GM21526 (cell line): ENCODE measurements at regions not wholly inside any gene's neighbourhood (a gene's known extent, or its start where the extent isn't known, plus 50 kb on each side); places are given as distances from the start of the nearest gene placed in this dataset.

ENCODE experiments used
- ATAC-seq: cut with Tn5 transposase; IDR thresholded peaks from one replicate; pipeline ENCODE4 v1.9.1; 2021; ENCODE audit warnings: moderate library complexity; ENCODE audit not compliant: unreplicated experiment, low FRiP score

DNA sequence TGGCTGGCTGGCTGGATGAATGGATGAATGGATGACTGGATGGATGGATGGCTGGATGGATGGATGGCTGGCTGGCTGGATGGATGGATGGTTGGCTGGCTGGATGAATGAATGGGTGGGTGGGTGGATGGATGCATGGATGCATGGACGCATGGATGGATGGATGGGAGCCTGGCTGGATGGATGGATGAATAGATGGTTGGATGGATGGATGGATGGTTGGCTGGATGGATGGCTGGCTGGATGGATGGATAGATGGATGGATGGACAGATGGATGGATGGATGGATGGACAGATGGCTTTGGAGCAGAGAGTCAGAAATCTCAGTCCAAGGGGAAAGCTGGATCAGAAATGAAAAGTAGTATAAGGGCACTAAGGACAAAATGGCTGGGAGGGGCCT, 106.4 kb upstream of the SERP2 start:
- no peak for ATAC-seq

DNA sequence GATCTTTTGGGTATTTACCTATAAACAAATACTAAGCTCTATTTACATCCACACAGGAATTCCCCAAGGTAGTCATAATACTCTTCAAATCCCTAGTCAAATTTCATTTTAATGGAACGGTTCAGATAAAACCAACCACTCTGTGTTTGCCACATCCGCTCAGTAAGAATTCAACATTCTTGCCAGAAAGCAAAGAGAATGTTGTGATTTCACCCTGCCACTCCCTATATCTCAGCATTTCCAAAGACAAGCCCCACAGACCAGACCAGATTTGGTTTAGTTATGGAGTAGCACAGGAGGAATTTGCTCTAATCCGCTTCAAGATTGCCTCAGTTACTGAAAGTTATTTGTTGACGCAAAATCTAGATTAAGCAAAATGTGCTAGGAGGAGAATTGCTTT, 105.6 kb upstream of the SERP2 start:
- ATAC-seq = no peak

DNA sequence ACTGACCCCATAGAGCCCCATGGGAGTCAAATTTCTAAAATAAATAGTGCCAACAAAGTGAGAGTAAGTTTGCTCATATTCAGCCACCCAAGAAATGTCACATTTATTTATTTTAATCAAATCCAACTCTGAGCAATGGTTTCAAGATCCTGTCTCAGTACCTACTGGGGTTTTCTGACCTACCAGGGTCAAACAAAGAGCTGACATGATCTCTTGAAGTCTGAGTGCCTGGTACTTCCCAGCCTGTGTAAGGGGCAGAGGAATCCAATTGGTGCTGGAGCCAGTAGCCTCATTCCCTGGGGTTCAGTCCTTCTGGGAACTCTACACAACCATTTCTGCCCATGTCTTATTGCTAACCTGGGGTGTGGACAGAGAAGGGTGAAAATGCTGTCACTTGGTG, 104.6 kb upstream of the SERP2 start:
- no peak for ATAC-seq

DNA sequence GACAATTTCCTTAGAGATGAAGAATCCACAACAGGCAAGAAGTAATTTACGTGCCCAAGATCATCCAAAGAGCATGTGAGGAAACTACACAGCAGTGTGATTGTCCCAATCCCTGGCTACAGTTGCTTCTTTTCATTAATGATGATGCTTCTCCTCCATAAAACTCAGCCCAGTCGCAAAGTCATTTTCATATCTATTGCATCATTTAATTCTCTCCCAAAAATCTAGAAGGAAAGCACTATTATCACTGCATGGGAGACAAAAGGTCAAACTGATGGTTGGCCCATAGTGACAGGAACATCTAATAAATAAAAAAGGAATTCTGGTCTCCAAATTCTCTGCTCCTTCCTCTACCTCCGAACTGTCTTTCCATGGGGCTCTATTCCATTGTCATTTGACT, 103.5 kb upstream of the SERP2 start:
- ATAC-seq = no peak

DNA sequence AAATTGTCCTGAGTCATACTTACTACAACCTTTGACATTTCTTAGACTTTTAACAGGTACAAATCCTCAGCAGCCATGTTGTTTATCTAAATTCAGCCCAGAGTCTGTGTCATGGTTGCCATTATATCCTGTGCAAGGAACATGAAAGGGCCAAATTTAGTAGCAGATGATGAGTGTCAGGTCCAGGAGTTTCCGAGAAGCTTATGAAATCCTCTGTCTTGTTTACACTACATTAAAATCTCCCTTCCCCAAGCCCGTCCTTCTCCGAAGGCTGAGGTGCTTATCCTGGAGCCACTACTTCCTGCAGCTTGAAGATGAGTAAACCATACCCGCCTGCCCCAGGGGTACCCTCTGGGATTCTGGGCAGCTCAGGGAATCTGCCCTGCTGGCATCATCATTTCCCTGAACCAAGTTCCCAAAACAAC, 102.6 kb upstream of the SERP2 start:
- ATAC-seq = no peak

DNA sequence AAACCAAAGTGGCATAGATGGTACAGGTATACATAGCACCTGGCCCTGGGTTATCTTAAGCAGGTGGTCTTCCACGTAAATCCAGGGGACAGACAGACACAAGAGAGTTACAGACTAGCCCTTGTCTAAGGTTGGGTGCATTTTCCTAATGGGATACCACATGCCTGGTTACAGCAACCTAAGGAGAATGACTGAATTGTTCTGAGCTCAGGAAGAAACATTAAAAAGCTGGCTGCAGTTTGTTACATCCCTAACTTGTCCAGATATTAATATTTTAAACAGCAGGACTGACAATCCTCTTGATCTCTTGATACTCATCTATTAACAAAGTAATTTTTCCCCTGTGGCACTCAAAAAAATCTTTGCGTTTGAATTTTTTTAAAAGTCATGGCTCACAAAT, 102.2 kb upstream of the SERP2 start:
- no peak for ATAC-seq

DNA sequence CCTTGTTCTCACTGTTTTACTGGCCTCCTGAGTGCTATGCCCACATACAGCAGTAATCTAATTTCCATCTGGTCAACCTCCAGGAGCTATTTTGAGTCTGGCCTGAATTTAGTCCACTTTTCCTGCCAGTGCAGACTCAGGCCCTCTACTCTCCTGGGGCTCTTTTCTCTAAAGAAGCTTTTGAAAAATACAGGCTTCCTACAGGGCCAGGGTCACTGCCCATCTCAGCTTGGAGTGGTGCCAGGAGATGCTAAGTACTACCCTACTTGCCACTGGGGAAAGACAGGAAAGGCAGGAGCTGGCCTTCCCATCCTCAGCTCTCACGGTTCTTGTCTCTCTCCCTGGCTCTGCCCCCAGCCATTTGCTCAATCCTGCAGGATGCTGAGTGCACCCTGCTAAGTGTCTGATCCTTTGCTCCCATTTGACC, 101.7 kb upstream of the SERP2 start:
- no peak for ATAC-seq

DNA sequence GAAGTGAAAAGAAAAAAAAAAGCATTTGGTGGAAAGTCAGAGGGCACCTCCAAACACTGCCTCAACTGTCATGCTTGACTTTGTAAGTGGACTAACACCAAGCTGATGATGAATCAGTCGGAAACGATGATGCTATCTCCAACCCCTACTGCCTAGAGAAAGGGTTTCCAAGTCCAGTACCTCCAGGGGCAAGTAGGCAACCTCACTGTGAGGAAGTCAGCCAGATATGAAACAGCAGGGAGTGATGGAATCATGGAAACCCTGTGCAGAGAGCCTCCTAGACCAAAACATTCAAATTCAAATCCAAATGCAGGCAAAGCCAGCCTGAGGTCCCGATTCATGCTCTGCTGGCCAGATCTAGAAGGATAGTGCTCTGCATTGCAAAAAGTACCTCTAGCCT, 100.9 kb upstream of the SERP2 start:
- no peak for ATAC-seq

DNA sequence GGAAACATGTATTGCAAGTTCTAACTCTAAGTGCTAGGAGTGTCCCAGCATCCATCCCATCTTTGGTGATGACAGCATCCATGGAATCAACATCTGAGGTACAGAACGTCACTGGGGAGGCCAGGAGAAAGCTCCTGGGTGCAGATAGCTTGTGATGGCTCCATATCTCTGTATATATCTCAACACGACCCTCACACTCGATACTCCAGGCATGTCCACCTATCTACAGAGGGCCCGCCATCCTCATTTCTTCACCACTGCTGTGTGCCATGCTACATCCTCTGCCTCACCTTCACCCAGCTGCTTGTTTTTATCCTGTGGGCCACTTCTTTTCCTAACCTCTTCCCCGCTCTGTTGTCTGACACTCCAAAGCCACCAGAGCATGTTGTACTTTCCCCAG, 100.4 kb upstream of the SERP2 start:
- no peak for ATAC-seq

DNA sequence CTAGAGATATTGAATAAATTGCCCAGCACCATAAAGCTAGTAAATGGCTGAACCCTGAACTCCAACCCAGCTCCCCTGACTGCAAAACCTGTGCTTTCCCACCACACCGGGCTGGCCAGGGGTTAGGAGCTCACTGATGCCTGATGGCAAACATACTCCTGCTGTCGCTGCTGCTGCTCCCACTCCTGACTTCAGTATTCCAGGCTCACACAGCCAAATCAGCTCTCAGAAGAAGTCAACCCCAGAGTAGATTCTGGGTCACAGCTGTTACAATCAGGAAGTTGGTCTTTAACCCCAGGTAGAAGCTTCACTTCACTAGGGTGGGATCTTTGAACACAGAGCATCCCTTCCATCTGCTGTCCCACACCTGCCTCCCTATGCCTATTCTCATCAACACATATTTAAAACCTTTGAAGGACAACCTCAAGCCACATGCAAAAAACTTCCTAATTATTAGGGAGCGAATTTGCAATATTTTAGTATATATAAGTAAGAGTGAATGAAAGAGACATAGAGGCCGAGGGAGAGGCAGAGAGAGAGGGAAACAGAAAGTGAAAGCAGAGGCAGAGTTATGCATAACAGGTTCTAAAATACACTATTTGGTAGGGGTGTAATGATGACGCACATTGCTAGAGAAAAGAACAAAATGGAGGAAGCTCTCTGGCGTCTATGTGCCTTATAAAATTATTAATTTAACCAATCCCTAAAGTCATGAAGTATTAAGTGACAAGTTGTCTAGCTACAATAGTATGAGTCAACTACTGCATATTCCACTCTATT, 99.4 kb upstream of the SERP2 start:
- ATAC-seq = peak; percentile 85

DNA sequence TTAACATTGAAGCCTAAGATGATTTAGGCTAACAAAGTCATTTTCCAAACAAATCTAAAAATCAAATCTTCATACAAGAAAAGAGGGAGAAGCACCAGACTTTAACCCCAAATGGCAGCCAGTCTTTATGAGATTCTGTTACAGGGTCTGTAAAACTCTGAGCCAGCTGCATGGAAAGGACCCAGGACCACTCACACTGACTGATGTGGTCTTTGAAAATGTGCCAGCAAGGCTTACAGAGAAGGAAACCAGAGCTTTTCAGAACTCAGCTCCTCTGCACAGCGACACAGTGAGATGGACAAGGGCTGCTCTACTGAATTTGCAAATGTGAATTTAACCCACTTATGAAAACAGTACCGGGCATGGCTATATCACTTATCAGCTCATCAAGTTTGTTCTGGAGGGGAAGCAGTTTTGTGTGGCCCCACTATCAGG, 98.8 kb upstream of the SERP2 start:
- no peak for ATAC-seq

DNA sequence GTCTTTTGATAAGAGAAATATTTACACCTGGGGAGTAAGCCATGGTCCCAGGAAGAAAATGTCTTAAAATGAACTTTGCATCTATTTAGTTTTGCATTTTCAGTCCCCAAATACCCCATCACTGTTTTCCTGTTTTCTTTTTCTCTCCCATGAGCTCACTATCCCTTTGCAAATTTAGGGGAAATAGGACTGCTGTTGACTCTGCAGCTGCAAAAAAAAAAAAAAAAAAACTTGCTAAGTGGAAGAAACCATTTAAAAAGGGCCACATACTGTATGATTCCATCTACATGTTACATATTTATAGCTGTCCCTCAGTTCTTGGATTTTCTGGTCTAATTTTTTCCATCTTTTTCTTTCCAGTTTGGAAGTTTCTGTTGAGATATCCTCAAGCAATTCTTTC, 98.2 kb upstream of the SERP2 start:
- ATAC-seq = no peak

DNA sequence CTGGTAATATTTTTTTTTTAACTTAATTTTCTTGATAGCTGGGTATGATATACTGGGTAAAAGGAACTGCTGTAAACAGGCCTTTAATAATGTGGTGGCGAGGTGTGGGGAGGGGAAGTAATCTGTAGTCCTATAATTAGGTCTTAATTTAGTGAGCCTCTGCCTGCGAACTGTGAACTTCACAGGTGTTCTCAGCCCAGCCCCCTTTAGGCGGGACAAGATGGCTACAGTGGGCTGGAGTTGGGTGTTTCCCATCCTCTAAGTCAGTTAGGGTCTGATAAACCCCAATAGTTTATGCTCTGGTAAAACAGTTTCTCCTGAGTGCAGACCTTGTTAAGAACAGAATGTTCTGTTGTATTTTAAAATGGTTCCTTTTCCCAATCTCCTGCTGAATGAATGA, 97.6 kb upstream of the SERP2 start:
- no peak for ATAC-seq

DNA sequence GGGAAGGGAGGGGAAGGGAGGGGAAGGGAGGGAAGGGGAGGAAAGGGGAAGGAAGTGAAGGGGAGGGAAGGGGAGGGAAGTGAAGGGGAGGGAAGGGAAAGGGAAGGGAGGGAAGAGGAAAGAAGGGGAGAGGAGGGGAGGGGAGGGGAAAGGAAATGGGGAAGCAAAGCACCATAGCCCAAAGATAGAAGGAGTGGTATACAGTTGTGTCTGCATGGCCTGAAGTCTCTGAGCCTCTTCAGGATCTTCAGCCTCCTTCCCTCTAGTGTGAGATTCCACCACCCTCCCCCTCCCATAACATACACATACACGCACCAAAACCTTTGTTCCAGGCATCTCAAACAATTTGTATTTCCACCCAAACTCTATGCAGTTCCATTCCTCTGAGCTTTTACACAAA, 96.2 kb upstream of the SERP2 start:
- ATAC-seq = no peak

DNA sequence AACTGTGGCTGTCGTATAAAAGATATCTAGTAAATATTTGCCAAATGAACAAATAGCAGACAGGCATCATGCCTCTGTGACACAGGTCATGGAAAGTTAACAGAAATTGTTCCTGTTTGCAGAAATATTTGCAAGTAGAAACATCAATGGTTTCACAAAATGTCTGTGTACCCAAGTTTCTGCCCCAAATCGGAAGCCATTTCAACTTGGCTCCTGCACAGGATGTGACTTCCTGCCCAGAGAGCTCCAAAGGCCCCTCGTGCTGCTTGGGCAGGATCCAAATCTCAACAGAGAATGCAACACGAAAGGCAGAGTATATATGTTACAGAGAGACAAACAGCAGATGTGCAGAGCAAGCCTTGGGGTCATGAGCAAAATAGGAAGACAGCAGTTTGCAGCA, 95.5 kb upstream of the SERP2 start:
- ATAC-seq = no peak

DNA sequence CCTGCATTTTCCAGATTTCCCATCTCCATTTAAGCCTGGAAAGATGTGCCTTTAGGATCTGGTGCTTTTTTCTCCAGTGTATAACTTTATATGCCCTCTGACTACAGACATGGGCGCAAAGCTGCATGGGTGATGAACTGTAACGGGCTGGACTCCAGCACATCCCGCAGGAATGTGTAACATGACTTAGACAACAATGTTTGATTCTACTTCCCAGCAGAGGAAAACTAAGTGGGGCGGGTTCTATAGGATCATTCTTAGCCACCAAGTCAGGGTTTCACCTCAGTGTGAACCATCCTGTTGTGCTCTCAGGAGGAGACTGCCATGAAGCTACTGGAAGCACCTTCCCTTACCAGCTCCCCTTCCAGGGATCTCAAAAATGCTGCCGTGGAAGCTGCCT, 93.2 kb upstream of the SERP2 start:
- ATAC-seq = no peak

DNA sequence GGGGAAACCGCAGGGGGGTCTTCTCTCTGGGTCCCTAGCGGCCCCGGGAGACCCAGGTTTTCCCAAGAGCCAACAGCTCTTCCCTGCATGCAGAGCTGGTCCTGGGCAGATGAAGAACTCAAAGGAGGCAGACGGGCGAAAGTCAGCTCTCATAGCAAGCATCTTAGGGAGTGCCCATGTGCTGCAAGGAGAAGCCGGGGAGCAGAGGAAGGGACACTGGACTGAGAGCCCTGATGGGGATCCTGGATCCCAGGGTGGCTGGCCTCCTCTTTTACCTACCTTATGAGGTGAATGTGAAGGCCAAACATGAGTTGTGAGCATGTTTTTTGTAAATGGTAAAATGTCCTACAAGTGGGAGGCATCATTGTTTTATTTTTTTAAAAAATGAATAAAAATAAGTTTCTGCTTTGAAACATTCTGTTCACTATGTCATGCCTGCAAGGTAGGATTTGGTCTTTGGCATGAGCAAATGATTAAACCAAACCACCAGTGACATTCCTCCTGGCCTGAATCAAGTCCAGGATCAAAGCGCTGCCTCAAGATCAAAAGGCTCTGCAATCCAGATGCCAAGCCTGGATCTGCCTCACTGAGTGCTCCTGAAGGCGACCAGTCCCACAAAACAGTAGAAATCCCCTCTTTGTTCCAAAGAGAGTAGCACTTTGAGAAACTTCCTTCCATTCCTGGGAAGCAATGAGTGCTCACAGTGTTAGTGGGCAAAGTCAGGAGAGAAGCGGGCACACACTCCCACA, 92.2 kb upstream of the SERP2 start:
- ATAC-seq = no peak

DNA sequence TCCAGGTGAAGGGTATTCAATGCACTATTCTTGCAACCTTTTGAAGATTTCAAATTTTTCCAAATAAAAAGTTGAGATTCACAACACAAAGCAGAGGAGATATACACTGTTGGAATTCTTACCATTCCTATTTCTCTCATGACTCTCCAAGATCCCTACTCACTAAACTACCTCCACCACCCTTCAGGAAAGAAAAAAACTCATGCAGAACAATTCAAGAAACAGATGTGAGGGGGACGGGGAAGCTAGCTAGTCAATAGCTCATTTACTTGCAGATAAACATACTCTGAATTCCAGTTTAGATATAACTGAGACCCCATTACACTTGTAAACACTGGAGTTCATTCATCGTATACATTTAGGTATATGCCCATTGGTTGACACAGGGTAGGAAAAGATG, 90.0 kb upstream of the SERP2 start:
- no peak for ATAC-seq

DNA sequence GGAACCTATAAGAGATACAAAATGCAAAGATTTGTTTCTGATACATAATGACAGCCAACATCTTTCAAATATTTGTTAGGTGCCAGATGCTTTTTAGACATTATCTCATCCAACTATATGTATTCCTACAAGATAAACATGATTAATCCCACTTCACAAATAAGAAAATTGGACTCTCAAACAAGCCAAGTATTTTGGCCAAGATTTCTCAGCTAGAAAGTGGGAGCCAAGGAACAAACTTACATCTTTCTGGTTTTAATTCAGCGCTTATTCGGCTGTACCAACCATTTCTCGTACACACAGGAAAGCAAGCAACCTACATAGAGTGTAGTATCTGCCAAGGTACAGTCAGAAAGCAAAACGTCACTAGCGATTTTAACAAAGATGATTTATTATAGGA, 85.7 kb upstream of the SERP2 start:
- ATAC-seq = no peak

DNA sequence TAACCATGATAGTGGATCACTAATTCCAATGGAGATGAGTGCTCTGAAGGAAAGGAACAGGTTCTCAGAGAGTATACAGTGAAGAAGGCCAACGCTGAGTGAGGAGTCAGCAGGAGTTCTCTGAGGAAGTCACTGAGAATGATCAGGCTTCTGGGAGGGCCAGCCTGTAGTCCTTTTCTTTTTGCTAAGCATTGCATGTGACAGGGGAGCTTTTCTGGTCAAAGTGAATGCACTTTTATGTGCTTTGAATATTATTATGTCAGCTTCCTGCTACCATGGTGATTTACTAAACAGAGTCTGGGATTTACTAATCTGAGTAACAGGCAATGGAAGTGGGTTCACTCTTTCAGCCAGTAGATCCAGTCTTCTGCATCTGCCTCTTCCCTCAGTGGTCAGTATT, 81.1 kb upstream of the SERP2 start:
- no peak for ATAC-seq

DNA sequence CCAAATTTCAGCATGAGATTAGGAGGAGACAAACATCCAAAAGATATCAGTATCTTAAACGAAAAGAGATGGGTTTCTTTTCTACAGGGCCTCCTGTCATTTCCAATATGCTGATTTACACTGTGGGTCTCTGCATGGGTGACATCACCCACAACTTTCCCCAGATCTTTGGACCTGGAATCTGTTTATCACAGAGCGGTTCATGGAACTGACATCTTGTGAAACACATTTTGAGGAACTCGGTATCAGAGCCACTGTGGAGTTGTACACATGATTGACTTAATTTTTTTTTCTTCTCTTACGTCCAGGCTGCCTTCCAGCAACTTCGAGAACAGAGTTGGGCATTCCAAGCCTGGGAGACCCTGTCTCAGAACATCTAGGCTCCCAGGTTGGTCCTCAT, 80.2 kb upstream of the SERP2 start:
- no peak for ATAC-seq
